Lung (tissue), 11 donors: ENCODE measurements at regions not wholly inside any gene's neighbourhood (a gene's known extent, or its start where the extent isn't known, plus 50 kb on each side); places are given as distances from the start of the nearest gene placed in this dataset.

ENCODE experiments used
- ATAC-seq: fragments of 200-7000 bp; cut with Tn5 transposase; one replicate; pipeline ENCODE4 v1.9.1; 2020; ENCODE audit warnings: moderate number of reproducible peaks; ENCODE audit not compliant: insufficient read depth, low FRiP score
- DNase-seq, 3 donors: peaks; one replicate each; pipeline ENCODE4 v3.0.0-alpha.2; 2013 to 2017
- H3K27ac ChIP-seq, 2 donors: one replicate each; pipeline ENCODE4 v1.5.1; 2013; ENCODE audit warnings: mild to moderate bottlenecking in 2 of 2, moderate library complexity in 2 of 2, control low read depth in 1 of 2, inconsistent platforms in 1 of 2, low read depth in 1 of 2, low read length in 1 of 2
- H3K27me3 ChIP-seq, 3 donors: one replicate each; pipeline ENCODE4 v1.5.1; 2013; ENCODE audit warnings: low read length in 2 of 3; ENCODE audit not compliant: control insufficient read depth in 3 of 3, insufficient read depth in 3 of 3
- H3K36me3 ChIP-seq, 4 donors: one replicate each; pipeline ENCODE4 v1.5.1; 2013; ENCODE audit warnings: low read length in 4 of 4, mild to moderate bottlenecking in 1 of 4, moderate library complexity in 1 of 4; ENCODE audit not compliant: control insufficient read depth in 4 of 4, insufficient read depth in 4 of 4
- H3K4me1 ChIP-seq, 5 donors: one replicate each; pipeline ENCODE4 v1.5.1; 2013; ENCODE audit warnings: low read length in 5 of 5, mild to moderate bottlenecking in 2 of 5, moderate library complexity in 1 of 5; ENCODE audit not compliant: control insufficient read depth in 5 of 5, insufficient read depth in 5 of 5
- H3K4me3 ChIP-seq: one replicate; pipeline ENCODE4 v1.5.1; 2013; ENCODE audit warnings: mild to moderate bottlenecking, control low read depth, moderate library complexity
- H3K9ac ChIP-seq, 2 donors: one replicate each; pipeline ENCODE4 v1.5.1; 2013; ENCODE audit warnings: low read length in 2 of 2, control low read depth in 1 of 2; ENCODE audit not compliant: insufficient read depth in 1 of 2
- H3K9me3 ChIP-seq, 4 donors: one replicate each; pipeline ENCODE4 v1.5.1; 2013; ENCODE audit warnings: low read length in 3 of 4, mild to moderate bottlenecking in 1 of 4, moderate library complexity in 1 of 4; ENCODE audit not compliant: control insufficient read depth in 4 of 4, insufficient read depth in 3 of 4
- WGBS, 2 donors: extraction: QIAGEN DNeasy Blood & Tissue Kit; methylation state at CpG; one replicate each; pipeline ENCODE4 v1.1.7; 2013; 5-methylcytosine and 5-hydroxymethylcytosine counted together
- TF ChIP-seq, protein P1 (sequence below): IDR thresholded peaks from 2 replicates; pipeline ENCODE4 v1.5.1; 2012; ENCODE audit warnings: mild to moderate bottlenecking; ENCODE audit errors: control extremely low read depth, extremely low read depth
- donor health status: control.
- donor health status: control.
- donor health status: Bipolar disorder and iron deficiency.
- donor health status: healthy.
- donor health status: DM: yes; HTN: yes; CAD: no.

DNA sequence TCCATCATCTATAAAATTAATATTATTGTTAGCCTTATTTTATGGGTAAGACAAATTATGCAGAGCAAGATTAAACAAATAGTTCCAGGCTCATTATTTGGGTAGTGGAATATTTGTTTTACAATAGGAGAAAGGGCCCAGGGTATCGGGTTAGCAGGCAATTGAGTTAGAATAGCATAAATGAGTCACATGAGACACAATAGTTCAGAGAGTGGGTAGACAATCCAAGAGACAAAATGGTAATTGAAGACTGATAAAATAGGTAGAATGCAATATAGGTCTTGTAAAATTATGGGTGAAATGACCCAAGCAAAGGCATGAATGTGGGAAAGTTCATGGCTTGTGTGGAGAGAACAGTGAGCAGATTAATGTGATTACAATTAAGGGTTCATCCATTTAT, 790.9 kb upstream of the GCFC2 start:
- Histone ChIP-seq H3K9me3 (no peaks in the 10 kb centered on the region), H3K9ac (no peak overlapping the region), H3K4me1 (peaks cover 0 to 3% (median 0%) of the 10 kb centered on the region in 5 donors), H3K27me3 (no peaks in the 10 kb centered on the region), H3K4me3 (no peak overlapping the region), H3K27ac (no peak overlapping the region), H3K36me3 (no peaks in the 10 kb centered on the region)
- ATAC-seq (no peak), DNase-seq (no peak)
- TF ChIP-seq, protein P1, sequence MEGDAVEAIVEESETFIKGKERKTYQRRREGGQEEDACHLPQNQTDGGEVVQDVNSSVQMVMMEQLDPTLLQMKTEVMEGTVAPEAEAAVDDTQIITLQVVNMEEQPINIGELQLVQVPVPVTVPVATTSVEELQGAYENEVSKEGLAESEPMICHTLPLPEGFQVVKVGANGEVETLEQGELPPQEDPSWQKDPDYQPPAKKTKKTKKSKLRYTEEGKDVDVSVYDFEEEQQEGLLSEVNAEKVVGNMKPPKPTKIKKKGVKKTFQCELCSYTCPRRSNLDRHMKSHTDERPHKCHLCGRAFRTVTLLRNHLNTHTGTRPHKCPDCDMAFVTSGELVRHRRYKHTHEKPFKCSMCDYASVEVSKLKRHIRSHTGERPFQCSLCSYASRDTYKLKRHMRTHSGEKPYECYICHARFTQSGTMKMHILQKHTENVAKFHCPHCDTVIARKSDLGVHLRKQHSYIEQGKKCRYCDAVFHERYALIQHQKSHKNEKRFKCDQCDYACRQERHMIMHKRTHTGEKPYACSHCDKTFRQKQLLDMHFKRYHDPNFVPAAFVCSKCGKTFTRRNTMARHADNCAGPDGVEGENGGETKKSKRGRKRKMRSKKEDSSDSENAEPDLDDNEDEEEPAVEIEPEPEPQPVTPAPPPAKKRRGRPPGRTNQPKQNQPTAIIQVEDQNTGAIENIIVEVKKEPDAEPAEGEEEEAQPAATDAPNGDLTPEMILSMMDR: no peak
- WGBS, 2 donors: 80 to 82% methylated on average over 1 of the region's 1 CpG

DNA sequence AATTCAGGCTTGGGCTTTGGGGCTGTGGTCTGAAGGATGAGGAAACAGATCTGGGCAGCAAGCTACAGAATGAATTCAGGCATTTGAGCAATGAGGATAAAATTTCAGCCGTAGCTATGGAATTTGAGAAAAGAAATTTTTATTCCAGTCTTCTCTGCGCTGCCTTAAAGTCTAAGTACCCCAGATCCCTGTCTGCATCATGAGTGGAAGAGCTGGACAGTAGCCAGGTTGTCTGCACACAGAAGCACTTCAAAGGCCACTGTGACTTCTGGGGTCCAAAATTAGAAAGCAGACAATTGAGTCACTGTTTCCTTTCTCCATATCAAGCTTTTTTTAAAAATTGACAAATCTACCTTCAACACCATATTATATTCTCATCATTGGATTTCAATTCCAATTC, 787.6 kb upstream of the GCFC2 start:
- no peak overlapping the region for H3K4me3 ChIP-seq
- H3K9ac ChIP-seq: no peak overlapping the region
- TF ChIP-seq, protein P1: no peak
- H3K4me1 ChIP-seq: peaks cover 0 to 3% (median 0%) of the 10 kb centered on the region in 5 donors
- DNase-seq (peak in 1 of 3 donors; percentile 25), ATAC-seq (no peak)
- H3K27me3 ChIP-seq: no peaks in the 10 kb centered on the region
- WGBS, 2 donors: 69 to 83% methylated on average over 2 of the region's 2 CpGs
- no peak overlapping the region for H3K27ac ChIP-seq
- no peaks in the 10 kb centered on the region for H3K36me3 ChIP-seq
- no peaks in the 10 kb centered on the region for H3K9me3 ChIP-seq

DNA sequence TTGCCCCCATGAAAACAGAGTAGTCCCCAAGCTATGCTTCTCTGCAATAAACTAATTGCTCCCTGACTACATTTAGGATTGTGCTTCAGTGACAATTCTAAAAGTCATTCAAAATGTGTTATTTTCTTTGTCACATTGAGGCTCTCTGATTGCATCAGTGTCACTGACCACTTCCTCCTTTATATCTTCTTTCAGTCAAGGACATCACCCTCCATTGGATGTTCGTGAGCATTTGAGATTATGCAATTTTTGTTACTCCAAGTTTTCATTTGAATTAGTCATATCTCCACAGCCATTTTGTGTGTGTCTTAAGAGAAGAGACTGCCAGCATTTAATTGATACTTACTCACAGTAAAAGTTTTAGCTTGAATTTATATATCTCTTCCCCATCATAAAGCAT, 780.8 kb upstream of the GCFC2 start:
- 37 to 54% methylated on average over 1 of the region's 1 CpG for WGBS, 2 donors
- TF ChIP-seq, protein P1: no peak
- no peak for ATAC-seq
- no peak overlapping the region for H3K4me3 ChIP-seq
- peaks cover 0 to 6% (median 0%) of the 10 kb centered on the region in 5 donors for H3K4me1 ChIP-seq
- no peak overlapping the region for H3K27ac ChIP-seq
- no peaks in the 10 kb centered on the region for H3K36me3 ChIP-seq
- H3K27me3 ChIP-seq: no peaks in the 10 kb centered on the region
- no peaks in the 10 kb centered on the region for H3K9me3 ChIP-seq
- DNase-seq: no peak
- no peak overlapping the region for H3K9ac ChIP-seq
